WTC11 (cell line): ENCODE measurements at regions not wholly inside any gene's neighbourhood (a gene's known extent, or its start where the extent isn't known, plus 50 kb on each side); places are given as distances from the start of the nearest gene placed in this dataset.

Source experiments
- ATAC-seq: fragments of 200-7000 bp; cut with Tn5 transposase; 2 replicates; pipeline ENCODE4 v1.10.0; 2021; ENCODE audit warnings: mild to moderate bottlenecking, moderate library complexity
- CTCF ChIA-PET: fragments of 300-600 bp; sonication (Branson Sonifier 250); formaldehyde crosslinking; loops from one replicate; lab custom pipeline; 2021; ENCODE audit warnings: antibody characterized with exemption; lab: Charles Lee
- POLR2A ChIA-PET: fragments of 350-600 bp; sonication (Branson Sonifier 250); formaldehyde crosslinking; loops from one replicate; lab custom pipeline; 2021; ENCODE audit warnings: antibody characterized with exemption; lab: Charles Lee
- DNase-seq: peaks from one replicate; pipeline ENCODE4 v3.0.0; 2021; ENCODE audit warnings: low spot score
- H3K27ac Mint-ChIP-seq: 2 replicates; pipeline ENCODE4 v1.8.0; 2021; ENCODE audit warnings: mixed read lengths
- H3K27me3 Mint-ChIP-seq: 2 replicates; pipeline ENCODE4 v1.8.0; 2021; ENCODE audit warnings: low read depth, mild to moderate bottlenecking, moderate library complexity, mixed read lengths
- H3K36me3 Mint-ChIP-seq: 2 replicates; pipeline ENCODE4 v1.8.0; 2021; ENCODE audit warnings: mixed read lengths
- H3K4me1 Mint-ChIP-seq: 2 replicates; pipeline ENCODE4 v1.8.0; 2022; ENCODE audit warnings: mixed read lengths
- H3K4me3 Mint-ChIP-seq: 2 replicates; pipeline ENCODE4 v1.8.0; 2021; ENCODE audit warnings: mild to moderate bottlenecking, moderate library complexity, mixed read lengths
- H3K9me3 Mint-ChIP-seq: 2 replicates; pipeline ENCODE4 v1.8.0; 2021; ENCODE audit warnings: mixed read lengths
- ATF1 ChIP-seq: sonication (generic); formaldehyde crosslinking; IDR thresholded peaks from 2 replicates; pipeline ENCODE4 v1.8.1; 2023; ENCODE audit warnings: mild to moderate bottlenecking, moderate library complexity, missing genetic modification reagents
- CBFB ChIP-seq: sonication (generic); formaldehyde crosslinking; IDR thresholded peaks from 2 replicates; pipeline ENCODE4 v1.8.1; 2022; ENCODE audit warnings: mild to moderate bottlenecking, low read depth, missing genetic modification reagents
- CREB1 ChIP-seq: sonication (generic); formaldehyde crosslinking; IDR thresholded peaks from 2 replicates; pipeline ENCODE4 v1.8.0; 2023; ENCODE audit warnings: mild to moderate bottlenecking, missing genetic modification reagents
- EMX1 ChIP-seq: fragments of 250-450 bp; sonication (Bioruptor Pico); IDR thresholded peaks from 2 replicates; pipeline ENCODE4 v1.8.0; 2021; ENCODE audit warnings: mild to moderate bottlenecking
- FOXK1 ChIP-seq: sonication (generic); formaldehyde crosslinking; IDR thresholded peaks from 2 replicates; pipeline ENCODE4 v1.8.0; 2022; ENCODE audit warnings: mild to moderate bottlenecking, moderate library complexity, missing genetic modification reagents
- GRHL2 ChIP-seq: fragments of 250-450 bp; sonication (Bioruptor Pico); IDR thresholded peaks from 2 replicates; pipeline ENCODE4 v1.8.0; 2022; ENCODE audit warnings: mild to moderate bottlenecking, moderate library complexity; ENCODE audit not compliant: insufficient replicate concordance, severe bottlenecking
- NR2C2 ChIP-seq: sonication (generic); formaldehyde crosslinking; IDR thresholded peaks from 2 replicates; pipeline ENCODE4 v1.8.0; 2022; ENCODE audit warnings: mild to moderate bottlenecking, missing genetic modification reagents
- PRRX2 ChIP-seq: fragments of 250-450 bp; sonication (Bioruptor Pico); IDR thresholded peaks from 2 replicates; pipeline ENCODE4 v1.8.0; 2021; ENCODE audit warnings: mild to moderate bottlenecking
- SP1 ChIP-seq: sonication (generic); formaldehyde crosslinking; conservative IDR thresholded peaks from 2 replicates; pipeline ENCODE4 v1.8.1; 2022; ENCODE audit warnings: missing genetic modification reagents
- TP53 ChIP-seq: sonication (generic); formaldehyde crosslinking; IDR thresholded peaks from 2 replicates; pipeline ENCODE4 v1.8.1; 2023; ENCODE audit warnings: mild to moderate bottlenecking, missing genetic modification reagents
- ZNF138 ChIP-seq: sonication (generic); formaldehyde crosslinking; conservative IDR thresholded peaks from 2 replicates; pipeline ENCODE4 v1.8.1; 2022; ENCODE audit warnings: mild to moderate bottlenecking, moderate library complexity, missing genetic modification reagents
- ZNF396 ChIP-seq: fragments of 250-450 bp; sonication (Bioruptor Pico); IDR thresholded peaks from 2 replicates; pipeline ENCODE4 v1.8.0; 2021; ENCODE audit warnings: mild to moderate bottlenecking, moderate library complexity, borderline replicate concordance
- ZNF423 ChIP-seq: fragments of 250-450 bp; sonication (Bioruptor Pico); IDR thresholded peaks from 2 replicates; pipeline ENCODE4 v2.1.2; 2022; ENCODE audit warnings: mild to moderate bottlenecking, moderate library complexity
- TF ChIP-seq, protein P1 (sequence below): sonication (generic); formaldehyde crosslinking; IDR thresholded peaks from 2 replicates; pipeline ENCODE4 v1.8.0; 2022; ENCODE audit warnings: mild to moderate bottlenecking, missing genetic modification reagents
- TF ChIP-seq, protein P2 (sequence below): sonication (generic); formaldehyde crosslinking; IDR thresholded peaks from 2 replicates; pipeline ENCODE4 v1.8.1; 2023; ENCODE audit warnings: mild to moderate bottlenecking, missing genetic modification reagents, moderate library complexity
- TF ChIP-seq, protein P3 (sequence below): sonication (generic); formaldehyde crosslinking; IDR thresholded peaks from 2 replicates; pipeline ENCODE4 v1.8.0; 2023; ENCODE audit warnings: missing genetic modification reagents, mild to moderate bottlenecking, borderline replicate concordance
- TF ChIP-seq, protein P4 (sequence below): fragments of 250-450 bp; sonication (Bioruptor Pico); IDR thresholded peaks from 2 replicates; pipeline ENCODE4 v1.9.0; 2021; ENCODE audit warnings: moderate library complexity, mild to moderate bottlenecking, inconsistent platforms, borderline replicate concordance
- TF ChIP-seq, protein P5 (sequence below): sonication (generic); formaldehyde crosslinking; IDR thresholded peaks from 2 replicates; pipeline ENCODE4 v1.8.1; 2022; ENCODE audit warnings: low read depth, mild to moderate bottlenecking, moderate library complexity, missing genetic modification reagents, borderline replicate concordance
- TF ChIP-seq, protein P6 (sequence below): sonication (generic); formaldehyde crosslinking; IDR thresholded peaks from 2 replicates; pipeline ENCODE4 v1.8.1; 2022; ENCODE audit warnings: missing genetic modification reagents, borderline replicate concordance
- TF ChIP-seq, protein P7 (sequence below): sonication (generic); formaldehyde crosslinking; IDR thresholded peaks from 2 replicates; pipeline ENCODE4 v1.8.0; 2022; ENCODE audit warnings: mild to moderate bottlenecking, missing genetic modification reagents

DNA sequence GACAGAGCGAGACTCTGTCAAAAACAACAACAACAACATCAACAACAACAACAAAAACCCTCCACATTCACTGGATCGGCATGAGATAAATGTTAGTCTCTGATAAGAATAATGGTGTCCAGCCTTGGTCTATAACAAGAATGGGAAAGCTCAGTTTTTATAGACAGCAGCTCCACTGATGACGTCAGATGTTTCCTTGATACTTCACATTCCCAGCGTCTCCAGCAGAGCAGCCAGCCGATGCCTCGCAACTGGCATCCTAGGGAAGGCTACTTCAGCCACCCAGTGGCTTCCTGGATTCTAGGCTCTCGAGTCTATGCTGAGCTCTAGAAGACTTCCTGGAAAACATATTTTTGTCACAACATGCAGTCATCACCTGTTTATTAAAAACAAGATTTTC is 271.4 kb upstream of the SMIM21 start (continued):
- TF ChIP-seq, protein P1, sequence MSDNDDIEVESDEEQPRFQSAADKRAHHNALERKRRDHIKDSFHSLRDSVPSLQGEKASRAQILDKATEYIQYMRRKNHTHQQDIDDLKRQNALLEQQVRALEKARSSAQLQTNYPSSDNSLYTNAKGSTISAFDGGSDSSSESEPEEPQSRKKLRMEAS (CRISPR knock-in tag): no peak
- TF ChIP-seq, protein P2, sequence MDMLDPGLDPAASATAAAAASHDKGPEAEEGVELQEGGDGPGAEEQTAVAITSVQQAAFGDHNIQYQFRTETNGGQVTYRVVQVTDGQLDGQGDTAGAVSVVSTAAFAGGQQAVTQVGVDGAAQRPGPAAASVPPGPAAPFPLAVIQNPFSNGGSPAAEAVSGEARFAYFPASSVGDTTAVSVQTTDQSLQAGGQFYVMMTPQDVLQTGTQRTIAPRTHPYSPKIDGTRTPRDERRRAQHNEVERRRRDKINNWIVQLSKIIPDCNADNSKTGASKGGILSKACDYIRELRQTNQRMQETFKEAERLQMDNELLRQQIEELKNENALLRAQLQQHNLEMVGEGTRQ (CRISPR knock-in tag): no peak
- TF ChIP-seq ZNF138 (CRISPR knock-in tag): no peak
- no peak for TF ChIP-seq EMX1
- no peak for TF ChIP-seq ZNF396
- no peak for TF ChIP-seq PRRX2 (CRISPR knock-in tag)
- TF ChIP-seq, protein P3, sequence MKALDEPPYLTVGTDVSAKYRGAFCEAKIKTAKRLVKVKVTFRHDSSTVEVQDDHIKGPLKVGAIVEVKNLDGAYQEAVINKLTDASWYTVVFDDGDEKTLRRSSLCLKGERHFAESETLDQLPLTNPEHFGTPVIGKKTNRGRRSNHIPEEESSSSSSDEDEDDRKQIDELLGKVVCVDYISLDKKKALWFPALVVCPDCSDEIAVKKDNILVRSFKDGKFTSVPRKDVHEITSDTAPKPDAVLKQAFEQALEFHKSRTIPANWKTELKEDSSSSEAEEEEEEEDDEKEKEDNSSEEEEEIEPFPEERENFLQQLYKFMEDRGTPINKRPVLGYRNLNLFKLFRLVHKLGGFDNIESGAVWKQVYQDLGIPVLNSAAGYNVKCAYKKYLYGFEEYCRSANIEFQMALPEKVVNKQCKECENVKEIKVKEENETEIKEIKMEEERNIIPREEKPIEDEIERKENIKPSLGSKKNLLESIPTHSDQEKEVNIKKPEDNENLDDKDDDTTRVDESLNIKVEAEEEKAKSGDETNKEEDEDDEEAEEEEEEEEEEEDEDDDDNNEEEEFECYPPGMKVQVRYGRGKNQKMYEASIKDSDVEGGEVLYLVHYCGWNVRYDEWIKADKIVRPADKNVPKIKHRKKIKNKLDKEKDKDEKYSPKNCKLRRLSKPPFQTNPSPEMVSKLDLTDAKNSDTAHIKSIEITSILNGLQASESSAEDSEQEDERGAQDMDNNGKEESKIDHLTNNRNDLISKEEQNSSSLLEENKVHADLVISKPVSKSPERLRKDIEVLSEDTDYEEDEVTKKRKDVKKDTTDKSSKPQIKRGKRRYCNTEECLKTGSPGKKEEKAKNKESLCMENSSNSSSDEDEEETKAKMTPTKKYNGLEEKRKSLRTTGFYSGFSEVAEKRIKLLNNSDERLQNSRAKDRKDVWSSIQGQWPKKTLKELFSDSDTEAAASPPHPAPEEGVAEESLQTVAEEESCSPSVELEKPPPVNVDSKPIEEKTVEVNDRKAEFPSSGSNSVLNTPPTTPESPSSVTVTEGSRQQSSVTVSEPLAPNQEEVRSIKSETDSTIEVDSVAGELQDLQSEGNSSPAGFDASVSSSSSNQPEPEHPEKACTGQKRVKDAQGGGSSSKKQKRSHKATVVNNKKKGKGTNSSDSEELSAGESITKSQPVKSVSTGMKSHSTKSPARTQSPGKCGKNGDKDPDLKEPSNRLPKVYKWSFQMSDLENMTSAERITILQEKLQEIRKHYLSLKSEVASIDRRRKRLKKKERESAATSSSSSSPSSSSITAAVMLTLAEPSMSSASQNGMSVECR: no peak
- no peak for TF ChIP-seq ATF1 (CRISPR knock-in tag)
- TF ChIP-seq CBFB: no peak
- TF ChIP-seq, protein P4, sequence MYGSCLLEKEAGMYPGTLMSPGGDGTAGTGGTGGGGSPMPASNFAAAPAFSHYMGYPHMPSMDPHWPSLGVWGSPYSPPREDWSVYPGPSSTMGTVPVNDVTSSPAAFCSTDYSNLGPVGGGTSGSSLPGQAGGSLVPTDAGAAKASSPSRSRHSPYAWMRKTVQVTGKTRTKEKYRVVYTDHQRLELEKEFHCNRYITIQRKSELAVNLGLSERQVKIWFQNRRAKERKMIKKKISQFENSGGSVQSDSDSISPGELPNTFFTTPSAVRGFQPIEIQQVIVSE (CRISPR knock-in tag): no peak

DNA sequence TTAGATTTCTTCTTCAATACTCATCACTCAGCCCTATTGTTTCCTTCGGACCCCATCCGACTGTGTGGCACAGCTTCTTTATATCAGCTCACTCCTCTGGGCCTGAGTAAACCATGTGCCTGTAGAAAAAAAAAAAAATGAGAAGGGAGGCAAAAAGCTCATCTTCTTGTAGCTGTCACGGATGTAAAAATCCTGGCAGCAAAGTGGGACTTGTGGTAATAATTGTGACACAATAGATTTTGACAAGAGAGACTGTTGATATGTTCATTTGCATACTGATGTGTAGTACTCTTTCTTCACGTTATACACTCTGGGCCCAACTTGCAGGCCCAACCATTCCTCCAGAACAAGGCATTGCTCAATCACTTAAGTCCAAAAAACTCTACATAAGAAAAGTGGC is 270.0 kb upstream of the SMIM21 start:
- ChIA-PET POLR2A (no interaction called here), CTCF (no interaction called here)
- no peak overlapping the region for H3K27ac Mint-ChIP-seq
- peaks cover 8% of the 10 kb centered on the region for H3K4me1 Mint-ChIP-seq
- TF ChIP-seq FOXK1 (CRISPR knock-in tag): no peak
- no peak for TF ChIP-seq NR2C2 (CRISPR knock-in tag)
- no peak for TF ChIP-seq TP53
- peaks cover 29% of the 10 kb centered on the region for H3K9me3 Mint-ChIP-seq
- H3K36me3 Mint-ChIP-seq: peaks cover 5% of the 10 kb centered on the region
- no peak for DNase-seq
- no peak overlapping the region for H3K4me3 Mint-ChIP-seq
- ATAC-seq: no peak
- no peaks in the 10 kb centered on the region for H3K27me3 Mint-ChIP-seq

DNA sequence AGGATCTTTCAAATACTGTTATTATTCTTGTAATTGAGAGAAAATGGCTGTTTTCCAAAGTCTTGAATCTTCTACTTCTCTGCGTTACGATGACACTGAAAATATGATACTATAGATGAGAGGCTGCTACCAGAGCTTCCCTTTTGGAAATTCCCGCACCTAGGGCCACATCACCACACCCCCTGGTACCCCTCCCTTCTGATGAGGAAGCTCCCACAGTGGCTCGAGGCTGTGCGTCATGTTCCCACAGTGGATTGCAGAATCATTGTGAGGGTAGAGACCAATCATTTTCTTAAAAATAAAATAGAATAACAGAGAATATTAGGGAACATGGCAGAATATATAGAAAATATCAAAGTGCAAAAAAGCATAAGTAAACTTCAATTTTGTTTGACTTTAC is 268.9 kb upstream of the SMIM21 start:
- ATAC-seq: no peak
- Mint-ChIP-seq H3K4me1 (peaks cover 8% of the 10 kb centered on the region), H3K36me3 (no peaks in the 10 kb centered on the region; the same call in 1 of the 2 replicates), H3K9me3 (peaks cover 21% of the 10 kb centered on the region), H3K4me3 (no peak overlapping the region), H3K27ac (no peak overlapping the region), H3K27me3 (no peaks in the 10 kb centered on the region)
- CTCF ChIA-PET: no interaction called here
- POLR2A ChIA-PET: no interaction called here
- TF ChIP-seq SP1: no peak
- no peak for TF ChIP-seq ZNF423
- TF ChIP-seq PRRX2 (CRISPR knock-in tag): no peak
- TF ChIP-seq, protein P5, sequence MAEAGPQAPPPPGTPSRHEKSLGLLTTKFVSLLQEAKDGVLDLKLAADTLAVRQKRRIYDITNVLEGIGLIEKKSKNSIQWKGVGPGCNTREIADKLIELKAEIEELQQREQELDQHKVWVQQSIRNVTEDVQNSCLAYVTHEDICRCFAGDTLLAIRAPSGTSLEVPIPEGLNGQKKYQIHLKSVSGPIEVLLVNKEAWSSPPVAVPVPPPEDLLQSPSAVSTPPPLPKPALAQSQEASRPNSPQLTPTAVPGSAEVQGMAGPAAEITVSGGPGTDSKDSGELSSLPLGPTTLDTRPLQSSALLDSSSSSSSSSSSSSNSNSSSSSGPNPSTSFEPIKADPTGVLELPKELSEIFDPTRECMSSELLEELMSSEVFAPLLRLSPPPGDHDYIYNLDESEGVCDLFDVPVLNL (CRISPR knock-in tag): no peak
- TF ChIP-seq, protein P6, sequence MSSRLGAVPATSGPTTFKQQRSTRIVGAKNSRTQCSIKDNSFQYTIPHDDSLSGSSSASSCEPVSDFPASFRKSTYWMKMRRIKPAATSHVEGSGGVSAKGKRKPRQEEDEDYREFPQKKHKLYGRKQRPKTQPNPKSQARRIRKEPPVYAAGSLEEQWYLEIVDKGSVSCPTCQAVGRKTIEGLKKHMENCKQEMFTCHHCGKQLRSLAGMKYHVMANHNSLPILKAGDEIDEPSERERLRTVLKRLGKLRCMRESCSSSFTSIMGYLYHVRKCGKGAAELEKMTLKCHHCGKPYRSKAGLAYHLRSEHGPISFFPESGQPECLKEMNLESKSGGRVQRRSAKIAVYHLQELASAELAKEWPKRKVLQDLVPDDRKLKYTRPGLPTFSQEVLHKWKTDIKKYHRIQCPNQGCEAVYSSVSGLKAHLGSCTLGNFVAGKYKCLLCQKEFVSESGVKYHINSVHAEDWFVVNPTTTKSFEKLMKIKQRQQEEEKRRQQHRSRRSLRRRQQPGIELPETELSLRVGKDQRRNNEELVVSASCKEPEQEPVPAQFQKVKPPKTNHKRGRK (CRISPR knock-in tag): no peak
- TF ChIP-seq, protein P7, sequence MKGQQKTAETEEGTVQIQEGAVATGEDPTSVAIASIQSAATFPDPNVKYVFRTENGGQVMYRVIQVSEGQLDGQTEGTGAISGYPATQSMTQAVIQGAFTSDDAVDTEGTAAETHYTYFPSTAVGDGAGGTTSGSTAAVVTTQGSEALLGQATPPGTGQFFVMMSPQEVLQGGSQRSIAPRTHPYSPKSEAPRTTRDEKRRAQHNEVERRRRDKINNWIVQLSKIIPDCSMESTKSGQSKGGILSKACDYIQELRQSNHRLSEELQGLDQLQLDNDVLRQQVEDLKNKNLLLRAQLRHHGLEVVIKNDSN (CRISPR knock-in tag): no peak
- no peak for TF ChIP-seq CREB1
- TF ChIP-seq GRHL2 (CRISPR knock-in tag): no peak
- DNase-seq: no peak
